HepG2 (cell line): ENCODE measurements at regions not wholly inside any gene's neighbourhood (a gene's known extent, or its start where the extent isn't known, plus 50 kb on each side); places are given as distances from the start of the nearest gene placed in this dataset.

Experiments
- FOXK1 ChIP-seq: sonication (generic); formaldehyde crosslinking; IDR thresholded peaks from 2 replicates; pipeline ENCODE4 v1.4.0; 2020; ENCODE audit warnings: low read depth, missing genetic modification reagents, borderline replicate concordance
- GTF2F1 ChIP-seq: fragments of 150-350 bp; IDR thresholded peaks from 2 replicates; pipeline ENCODE4 v1.6.1; 2014; ENCODE audit warnings: low read length
- JARID2 ChIP-seq: sonication (generic); formaldehyde crosslinking; IDR thresholded peaks from 2 replicates; pipeline ENCODE4 v1.8.1; 2023; ENCODE audit warnings: missing genetic modification reagents, inconsistent platforms; ENCODE audit not compliant: insufficient replicate concordance
- KLF16 ChIP-seq, 2 experiments: sonication (generic) in 1 of 2; formaldehyde crosslinking in 1 of 2; IDR thresholded peaks; 2 replicates each; pipeline versions ENCODE4 v1.6.1 to v1.8.0; 2016 to 2023; ENCODE audit warnings: missing genetic modification reagents in 2 of 2, missing compliant biosample characterization in 1 of 2
- MAX ChIP-seq: IDR thresholded peaks from 2 replicates; pipeline ENCODE4 v1.6.1; 2012; ENCODE audit warnings: inconsistent platforms
- PATZ1 ChIP-seq: sonication (generic); formaldehyde crosslinking; IDR thresholded peaks from 2 replicates; pipeline ENCODE4 v1.4.0; 2020; ENCODE audit warnings: missing genetic modification reagents
- SIX1 ChIP-seq: sonication (generic); formaldehyde crosslinking; IDR thresholded peaks from 2 replicates; pipeline ENCODE4 v1.4.0; 2020; ENCODE audit warnings: missing genetic modification reagents, borderline replicate concordance
- TBP ChIP-seq: sonication (generic); formaldehyde crosslinking; IDR thresholded peaks from 2 replicates; pipeline ENCODE4 v1.5.0; 2020; ENCODE audit warnings: missing genetic modification reagents
- TEAD2 ChIP-seq: sonication (generic); formaldehyde crosslinking; IDR thresholded peaks from 2 replicates; pipeline ENCODE4 v1.9.0; 2021; ENCODE audit warnings: missing genetic modification reagents
- THRA ChIP-seq: sonication (generic); formaldehyde crosslinking; IDR thresholded peaks from 2 replicates; pipeline ENCODE4 v1.4.0; 2020; ENCODE audit warnings: missing genetic modification reagents, borderline replicate concordance
- TRAFD1 ChIP-seq: sonication (generic); formaldehyde crosslinking; IDR thresholded peaks from 2 replicates; pipeline ENCODE4 v1.5.1; 2020; ENCODE audit warnings: missing genetic modification reagents, mild to moderate bottlenecking, borderline replicate concordance
- WIZ ChIP-seq: sonication (generic); formaldehyde crosslinking; IDR thresholded peaks from 2 replicates; pipeline ENCODE4 v1.5.1; 2020; ENCODE audit warnings: mild to moderate bottlenecking, missing genetic modification reagents
- ZFP36 ChIP-seq: fragments of 150-350 bp; IDR thresholded peaks from 2 replicates; pipeline ENCODE4 v1.6.1; 2018; ENCODE audit warnings: borderline replicate concordance, low read length, low read depth; ENCODE audit not compliant: partially characterized antibody
- ZNF17 ChIP-seq: sonication (generic); formaldehyde crosslinking; IDR thresholded peaks from 2 replicates; pipeline ENCODE4 v1.5.0; 2020; ENCODE audit warnings: mild to moderate bottlenecking, missing genetic modification reagents
- ZNF367 ChIP-seq: sonication (generic); formaldehyde crosslinking; IDR thresholded peaks from 2 replicates; pipeline ENCODE4 v1.4.0; 2020; ENCODE audit warnings: missing genetic modification reagents, borderline replicate concordance
- ZNF687 ChIP-seq: sonication (generic); formaldehyde crosslinking; IDR thresholded peaks from 2 replicates; pipeline ENCODE4 v1.5.1; 2020; ENCODE audit warnings: mild to moderate bottlenecking, missing genetic modification reagents, moderate library complexity
- ZNF746 ChIP-seq: sonication (generic); formaldehyde crosslinking; IDR thresholded peaks from 2 replicates; pipeline ENCODE4 v1.8.0; 2022; ENCODE audit warnings: mild to moderate bottlenecking, missing genetic modification reagents
- ZUFSP ChIP-seq: sonication (generic); formaldehyde crosslinking; IDR thresholded peaks from 2 replicates; pipeline ENCODE4 v1.9.0; 2021; ENCODE audit warnings: missing genetic modification reagents, mild to moderate bottlenecking, borderline replicate concordance

GRCh38 chr15:66841953-66842681, 140.1 kb downstream of the SMAD6 start (continued):
- TF ChIP-seq ZUFSP (CRISPR knock-in tag) (no peak), FOXK1 (CRISPR knock-in tag) (no peak), TBP (CRISPR knock-in tag) (no peak), ZNF367 (no peak), TEAD2 (CRISPR knock-in tag) (no peak), WIZ (CRISPR knock-in tag) (no peak), PATZ1 (CRISPR knock-in tag) (peak; percentile 30; the same call in 1 of the 2 replicates), JARID2 (CRISPR knock-in tag) (no peak), GTF2F1 (no peak), KLF16 (CRISPR knock-in tag; IDR thresholded peaks at IDR 0.05) (no peak), THRA (CRISPR knock-in tag) (no peak), ZNF746 (no peak), SIX1 (CRISPR knock-in tag) (no peak), ZNF687 (peak; percentile 24; the same call in 1 of the 2 replicates), MAX (no peak), ZFP36 (peak; percentile 92), ZNF17 (CRISPR knock-in tag) (no peak), TRAFD1 (CRISPR knock-in tag) (no peak)
